Prostate gland (tissue), 2 donors: ENCODE measurements at regions not wholly inside any gene's neighbourhood (a gene's known extent, or its start where the extent isn't known, plus 50 kb on each side); places are given as distances from the start of the nearest gene placed in this dataset.

Experiments used
- POLR2A ChIP-seq: fragments of 450-650 bp; IDR thresholded peaks from one replicate; pipeline ENCODE4 v1.6.1; 2016; ENCODE audit warnings: antibody characterized with exemption, mild to moderate bottlenecking
- POLR2AphosphoS5 ChIP-seq: sonication (generic); formaldehyde crosslinking; IDR thresholded peaks from one replicate; pipeline ENCODE4 v1.6.1; 2017; ENCODE audit warnings: antibody characterized with exemption
- TF ChIP-seq, protein P1 (sequence below), 4 experiments: fragments of 200-600 bp in 2 of 4; fragments of 450-650 bp in 2 of 4; sonication (generic) in 2 of 4; IDR thresholded peaks; 1 replicate in 3 of 4; 2 replicates in 1 of 4; pipeline ENCODE4 v1.5.1; 2016 to 2019; ENCODE audit warnings: antibody characterized with exemption in 4 of 4, mild to moderate bottlenecking in 2 of 4, moderate library complexity in 2 of 4

DNA sequence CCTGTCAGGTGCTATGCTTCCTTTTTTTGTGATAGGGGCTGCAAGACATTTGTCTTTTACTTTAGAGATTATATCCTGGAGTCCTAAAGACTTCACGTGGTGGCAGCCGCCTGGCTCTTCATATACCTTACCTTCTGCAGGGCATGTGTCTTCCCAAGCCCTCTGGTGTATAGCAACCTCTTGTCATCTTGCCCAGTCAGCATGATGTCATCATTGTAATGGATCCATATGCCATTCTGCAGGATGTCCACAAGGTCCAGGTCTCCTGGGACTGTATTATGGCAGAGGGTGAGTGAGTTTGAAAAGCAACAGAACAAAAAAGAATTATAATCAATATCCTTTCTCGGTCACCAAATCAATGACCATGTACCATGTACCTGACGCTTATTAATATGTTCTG, 82.2 kb upstream of the SCOC start:
- TF ChIP-seq, protein P1, sequence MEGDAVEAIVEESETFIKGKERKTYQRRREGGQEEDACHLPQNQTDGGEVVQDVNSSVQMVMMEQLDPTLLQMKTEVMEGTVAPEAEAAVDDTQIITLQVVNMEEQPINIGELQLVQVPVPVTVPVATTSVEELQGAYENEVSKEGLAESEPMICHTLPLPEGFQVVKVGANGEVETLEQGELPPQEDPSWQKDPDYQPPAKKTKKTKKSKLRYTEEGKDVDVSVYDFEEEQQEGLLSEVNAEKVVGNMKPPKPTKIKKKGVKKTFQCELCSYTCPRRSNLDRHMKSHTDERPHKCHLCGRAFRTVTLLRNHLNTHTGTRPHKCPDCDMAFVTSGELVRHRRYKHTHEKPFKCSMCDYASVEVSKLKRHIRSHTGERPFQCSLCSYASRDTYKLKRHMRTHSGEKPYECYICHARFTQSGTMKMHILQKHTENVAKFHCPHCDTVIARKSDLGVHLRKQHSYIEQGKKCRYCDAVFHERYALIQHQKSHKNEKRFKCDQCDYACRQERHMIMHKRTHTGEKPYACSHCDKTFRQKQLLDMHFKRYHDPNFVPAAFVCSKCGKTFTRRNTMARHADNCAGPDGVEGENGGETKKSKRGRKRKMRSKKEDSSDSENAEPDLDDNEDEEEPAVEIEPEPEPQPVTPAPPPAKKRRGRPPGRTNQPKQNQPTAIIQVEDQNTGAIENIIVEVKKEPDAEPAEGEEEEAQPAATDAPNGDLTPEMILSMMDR (IDR thresholded peaks at IDR 0.05): no peak
- TF ChIP-seq POLR2A (no peak), POLR2AphosphoS5 (no peak)
